Progenitor cell of endocrine pancreas (in vitro differentiated cells): ENCODE measurements at regions not wholly inside any gene's neighbourhood (a gene's known extent, or its start where the extent isn't known, plus 50 kb on each side); places are given as distances from the start of the nearest gene placed in this dataset.

Experiments
- DNase-seq: peaks from one replicate; pipeline ENCODE4 v3.0.0; 2021; ENCODE audit warnings: low spot score; ENCODE audit not compliant: unreplicated experiment
- H3K27ac Mint-ChIP-seq: 2 replicates; pipeline ENCODE4 v1.8.0; 2021; ENCODE audit warnings: mild to moderate bottlenecking, moderate library complexity, mixed read lengths
- H3K27me3 Mint-ChIP-seq: 2 replicates; pipeline ENCODE4 v1.8.0; 2021; ENCODE audit warnings: mixed read lengths
- H3K36me3 Mint-ChIP-seq: 2 replicates; pipeline ENCODE4 v1.8.0; 2022; ENCODE audit warnings: mixed read lengths; ENCODE audit not compliant: insufficient read depth
- H3K4me1 Mint-ChIP-seq: 2 replicates; pipeline ENCODE4 v1.8.0; 2021; ENCODE audit warnings: low read depth, mixed read lengths
- H3K4me3 Mint-ChIP-seq: 2 replicates; pipeline ENCODE4 v1.8.0; 2021; ENCODE audit warnings: low read depth, mild to moderate bottlenecking, moderate library complexity, mixed read lengths
- H3K9me3 Mint-ChIP-seq: 2 replicates; pipeline ENCODE4 v1.8.0; 2021; ENCODE audit warnings: low read depth, mixed read lengths
- TF ChIP-seq, protein P1 (sequence below): fragments of 200-600 bp; sonication (generic); IDR thresholded peaks from one replicate; pipeline ENCODE4 v1.5.0; 2021; ENCODE audit warnings: antibody characterized with exemption, mild to moderate bottlenecking; ENCODE audit not compliant: unreplicated experiment

DNA sequence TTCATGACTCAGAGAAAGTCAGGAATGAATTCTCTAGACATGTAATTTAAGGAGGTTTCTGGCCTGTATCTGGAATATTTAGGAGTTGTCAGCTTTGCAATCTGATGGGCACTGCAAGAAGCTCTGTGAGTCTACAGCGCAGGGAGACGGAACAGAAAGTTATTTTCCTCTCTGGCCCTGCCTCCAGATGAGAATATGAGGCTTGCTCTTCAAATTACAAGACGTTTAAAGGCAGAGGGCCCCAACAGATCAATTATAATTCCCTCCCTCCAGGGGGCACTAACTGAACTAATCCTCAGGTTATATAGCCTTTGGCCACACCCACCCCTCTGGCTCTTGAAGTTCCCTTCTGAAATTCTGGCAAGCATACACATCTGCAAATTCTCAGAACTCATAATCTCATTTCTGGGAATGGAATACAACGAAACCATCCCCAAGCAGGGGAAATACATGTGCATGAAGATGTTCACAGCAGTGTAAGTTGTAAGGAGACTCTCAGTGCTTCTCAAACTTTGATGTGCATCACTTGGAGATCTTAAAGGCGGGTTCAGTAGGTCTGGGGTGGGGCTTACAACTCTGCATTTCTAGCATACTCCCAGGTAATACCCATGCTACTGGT is 307.6 kb downstream of the CWC27 start:
- H3K9me3 Mint-ChIP-seq = no peaks in the 10 kb centered on the region
- H3K4me3 Mint-ChIP-seq = no peak overlapping the region
- H3K36me3 Mint-ChIP-seq = no peaks in the 10 kb centered on the region
- peaks cover 2% of the 10 kb centered on the region for H3K4me1 Mint-ChIP-seq
- no peak for DNase-seq
- no peaks in the 10 kb centered on the region for H3K27me3 Mint-ChIP-seq
- no peak overlapping the region for H3K27ac Mint-ChIP-seq
- TF ChIP-seq, protein P1, sequence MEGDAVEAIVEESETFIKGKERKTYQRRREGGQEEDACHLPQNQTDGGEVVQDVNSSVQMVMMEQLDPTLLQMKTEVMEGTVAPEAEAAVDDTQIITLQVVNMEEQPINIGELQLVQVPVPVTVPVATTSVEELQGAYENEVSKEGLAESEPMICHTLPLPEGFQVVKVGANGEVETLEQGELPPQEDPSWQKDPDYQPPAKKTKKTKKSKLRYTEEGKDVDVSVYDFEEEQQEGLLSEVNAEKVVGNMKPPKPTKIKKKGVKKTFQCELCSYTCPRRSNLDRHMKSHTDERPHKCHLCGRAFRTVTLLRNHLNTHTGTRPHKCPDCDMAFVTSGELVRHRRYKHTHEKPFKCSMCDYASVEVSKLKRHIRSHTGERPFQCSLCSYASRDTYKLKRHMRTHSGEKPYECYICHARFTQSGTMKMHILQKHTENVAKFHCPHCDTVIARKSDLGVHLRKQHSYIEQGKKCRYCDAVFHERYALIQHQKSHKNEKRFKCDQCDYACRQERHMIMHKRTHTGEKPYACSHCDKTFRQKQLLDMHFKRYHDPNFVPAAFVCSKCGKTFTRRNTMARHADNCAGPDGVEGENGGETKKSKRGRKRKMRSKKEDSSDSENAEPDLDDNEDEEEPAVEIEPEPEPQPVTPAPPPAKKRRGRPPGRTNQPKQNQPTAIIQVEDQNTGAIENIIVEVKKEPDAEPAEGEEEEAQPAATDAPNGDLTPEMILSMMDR = peak; percentile 15

- no peak for DNase-seq
- Mint-ChIP-seq H3K4me3 (no peak overlapping the region), H3K4me1 (peaks cover 2% of the 10 kb centered on the region), H3K27me3 (no peaks in the 10 kb centered on the region), H3K36me3 (no peaks in the 10 kb centered on the region), H3K27ac (no peak overlapping the region), H3K9me3 (no peaks in the 10 kb centered on the region)
- TF ChIP-seq, protein P1 = no peak
Measured at GRCh38 chr5:65077653-65078052, 308.9 kb downstream of the CWC27 start.

DNA sequence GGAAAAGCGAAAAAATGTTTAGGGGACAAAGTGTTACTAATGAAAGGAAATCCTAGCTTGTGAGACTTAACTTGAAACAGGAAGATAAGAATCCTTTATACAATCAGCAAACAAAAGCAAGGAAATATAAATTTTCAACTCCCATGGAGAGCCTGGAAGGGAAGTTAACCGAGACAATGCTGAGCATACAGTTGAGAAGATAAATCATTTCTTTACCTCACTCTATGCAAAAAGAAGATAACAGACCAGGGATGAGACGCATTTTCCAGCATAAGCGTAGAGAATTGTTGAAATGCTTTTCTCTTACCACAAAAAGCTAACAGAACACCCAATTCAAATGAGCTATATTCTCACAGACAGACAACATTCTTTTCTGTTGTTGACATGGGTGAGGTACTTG is 309.6 kb downstream of the CWC27 start:
- DNase-seq = no peak

DNA sequence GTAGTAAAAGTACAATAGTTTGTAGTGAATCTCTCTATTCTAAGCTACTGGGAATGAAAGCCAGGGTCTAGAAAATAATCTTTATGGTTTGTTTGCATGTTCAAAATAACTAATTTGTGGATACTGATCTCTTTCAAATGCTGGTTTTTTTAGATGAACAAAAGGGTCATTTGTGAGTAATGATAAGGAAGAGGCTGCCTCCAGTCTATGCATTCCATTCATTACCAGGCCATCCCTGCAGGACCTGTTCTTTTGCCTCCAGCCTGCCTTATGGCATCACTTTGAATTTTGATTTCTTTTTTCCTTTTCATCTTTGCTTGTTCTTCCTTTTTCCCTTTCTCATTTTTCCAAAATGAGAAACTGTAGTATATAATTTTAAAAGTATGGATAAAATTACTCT is 312.3 kb downstream of the CWC27 start:
- H3K36me3 Mint-ChIP-seq = no peaks in the 10 kb centered on the region
- no peaks in the 10 kb centered on the region for H3K9me3 Mint-ChIP-seq
- TF ChIP-seq, protein P1 = no peak
- H3K27ac Mint-ChIP-seq = no peak overlapping the region
- no peaks in the 10 kb centered on the region for H3K27me3 Mint-ChIP-seq
- H3K4me3 Mint-ChIP-seq = no peak overlapping the region
- peaks cover 9% of the 10 kb centered on the region for H3K4me1 Mint-ChIP-seq
- no peak for DNase-seq

More for the DNA sequence above, 309.6 kb downstream of the CWC27 start:
- Mint-ChIP-seq H3K4me1 (peaks cover 6% of the 10 kb centered on the region), H3K9me3 (no peaks in the 10 kb centered on the region), H3K27ac (no peak overlapping the region), H3K36me3 (no peaks in the 10 kb centered on the region), H3K27me3 (no peaks in the 10 kb centered on the region), H3K4me3 (no peak overlapping the region)
- TF ChIP-seq, protein P1 = no peak

GRCh38 chr5:65084795-65085515 is 316.2 kb downstream of the CWC27 start:
- TF ChIP-seq, protein P1 = no peak
- H3K27me3 Mint-ChIP-seq = no peaks in the 10 kb centered on the region
- peaks cover 18% of the 10 kb centered on the region for H3K4me1 Mint-ChIP-seq
- H3K4me3 Mint-ChIP-seq = no peak overlapping the region
- H3K36me3 Mint-ChIP-seq = no peaks in the 10 kb centered on the region
- H3K9me3 Mint-ChIP-seq = no peaks in the 10 kb centered on the region
- DNase-seq = no peak
- no peak overlapping the region for H3K27ac Mint-ChIP-seq
